HL-60 (cell line): ENCODE measurements at regions not wholly inside any gene's neighbourhood (a gene's known extent, or its start where the extent isn't known, plus 50 kb on each side); places are given as distances from the start of the nearest gene placed in this dataset.

Source experiments
- CTCF ChIP-seq: IDR thresholded peaks from one replicate; pipeline ENCODE4 v1.5.1; 2011; ENCODE audit warnings: low read length, control low read depth, inconsistent platforms; ENCODE audit not compliant: insufficient read depth
- GABPA ChIP-seq: IDR thresholded peaks from 2 replicates; pipeline ENCODE4 v1.6.1; 2012; ENCODE audit warnings: low read depth
- POLR2AphosphoS5 ChIP-seq: IDR thresholded peaks from 2 replicates; pipeline ENCODE4 v1.6.1; 2012; ENCODE audit warnings: low read depth
- REST ChIP-seq: IDR thresholded peaks from 2 replicates; pipeline ENCODE4 v1.6.1; 2012; ENCODE audit warnings: low read depth; ENCODE audit not compliant: insufficient replicate concordance
- SPI1 ChIP-seq: IDR thresholded peaks from 2 replicates; pipeline ENCODE4 v1.6.1; 2012; ENCODE audit warnings: low read depth, mild to moderate bottlenecking, borderline replicate concordance

DNA sequence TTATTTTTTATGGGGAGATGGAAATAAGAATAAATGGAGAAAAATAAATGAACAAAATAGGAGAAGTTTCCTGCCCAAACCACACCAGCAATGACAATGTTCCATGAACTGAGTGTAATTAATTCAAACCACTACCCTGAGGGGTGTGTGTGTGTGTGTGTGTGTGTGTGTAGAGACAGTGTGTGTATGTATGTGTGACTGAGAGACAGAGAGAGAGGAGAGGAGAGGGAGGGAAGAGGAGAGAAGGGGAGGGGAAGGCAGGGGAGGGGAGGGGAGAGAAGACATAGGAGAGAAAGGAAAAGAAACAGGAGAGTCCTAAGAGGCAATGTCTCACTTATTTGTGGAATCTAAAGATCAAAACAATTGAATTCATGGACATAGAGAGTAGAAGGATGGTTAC, 65.0 kb upstream of the POU2AF1 start:
- TF ChIP-seq REST (no peak), CTCF (no peak), GABPA (no peak), POLR2AphosphoS5 (no peak), SPI1 (no peak)
